ENCODE measurements at regions not wholly inside any gene's neighbourhood (a gene's known extent, or its start where the extent isn't known, plus 50 kb on each side); places are given as distances from the start of the nearest gene placed in this dataset.

GRCh38 chr16:79436885-79437284 is 163.7 kb downstream of the MAF start:
- Mint-ChIP-seq H3K36me3 (ENCODE audit: unreplicated experiment) (no peaks in the 10 kb centered on the region), H3K4me1 (ENCODE audit: unreplicated experiment) (peaks cover 19% of the 10 kb centered on the region), H3K9me3 (ENCODE audit: unreplicated experiment) (no peaks in the 10 kb centered on the region), H3K27ac (ENCODE audit: unreplicated experiment) (no peak overlapping the region), H3K27me3 (ENCODE audit: unreplicated experiment) (peaks cover 3% of the 10 kb centered on the region), H3K4me3 (ENCODE audit: unreplicated experiment) (no peak overlapping the region)
- peak; percentile 40 for DNase-seq (ENCODE audit: extremely low spot score, unreplicated experiment)
- TF ChIP-seq CTCF (IDR thresholded peaks at IDR 0.05), result no peak

GRCh38 chr16:79434771-79435170 is 165.8 kb downstream of the MAF start:
- no peak for TF ChIP-seq CTCF (IDR thresholded peaks at IDR 0.05)
- peaks cover 19% of the 10 kb centered on the region for H3K4me1 Mint-ChIP-seq (ENCODE audit: unreplicated experiment)
- H3K9me3 Mint-ChIP-seq (ENCODE audit: unreplicated experiment), result no peaks in the 10 kb centered on the region
- H3K27ac Mint-ChIP-seq (ENCODE audit: unreplicated experiment), result no peak overlapping the region
- H3K4me3 Mint-ChIP-seq (ENCODE audit: unreplicated experiment), result no peak overlapping the region
- DNase-seq (ENCODE audit: extremely low spot score, unreplicated experiment), result no peak
- no peaks in the 10 kb centered on the region for H3K36me3 Mint-ChIP-seq (ENCODE audit: unreplicated experiment)
- H3K27me3 Mint-ChIP-seq (ENCODE audit: unreplicated experiment), result no peaks in the 10 kb centered on the region

- no peak overlapping the region for H3K4me3 Mint-ChIP-seq (ENCODE audit: unreplicated experiment)
- H3K27ac Mint-ChIP-seq (ENCODE audit: unreplicated experiment), result no peak overlapping the region
- DNase-seq (ENCODE audit: extremely low spot score, unreplicated experiment), result no peak
- no peaks in the 10 kb centered on the region for H3K27me3 Mint-ChIP-seq (ENCODE audit: unreplicated experiment)
- H3K9me3 Mint-ChIP-seq (ENCODE audit: unreplicated experiment), result no peaks in the 10 kb centered on the region
- no peak for TF ChIP-seq CTCF (IDR thresholded peaks at IDR 0.05)
- no peaks in the 10 kb centered on the region for H3K36me3 Mint-ChIP-seq (ENCODE audit: unreplicated experiment)
- peaks cover 19% of the 10 kb centered on the region for H3K4me1 Mint-ChIP-seq (ENCODE audit: unreplicated experiment)
Observed at GRCh38 chr16:79434092-79434491, 166.4 kb downstream of the MAF start.

- Mint-ChIP-seq H3K27ac (ENCODE audit: unreplicated experiment) (no peak overlapping the region), H3K36me3 (ENCODE audit: unreplicated experiment) (no peaks in the 10 kb centered on the region), H3K4me3 (ENCODE audit: unreplicated experiment) (no peak overlapping the region), H3K4me1 (ENCODE audit: unreplicated experiment) (no peaks in the 10 kb centered on the region), H3K9me3 (ENCODE audit: unreplicated experiment) (no peaks in the 10 kb centered on the region), H3K27me3 (ENCODE audit: unreplicated experiment) (peaks cover 5% of the 10 kb centered on the region)
- no peak for DNase-seq (ENCODE audit: extremely low spot score, unreplicated experiment)
- TF ChIP-seq CTCF (IDR thresholded peaks at IDR 0.05), result no peak
Observed at GRCh38 chr16:79431923-79432322, 168.6 kb downstream of the MAF start.

- H3K9me3 Mint-ChIP-seq (ENCODE audit: unreplicated experiment), result no peaks in the 10 kb centered on the region
- TF ChIP-seq CTCF (IDR thresholded peaks at IDR 0.05), result no peak
- H3K27me3 Mint-ChIP-seq (ENCODE audit: unreplicated experiment), result peaks cover 5% of the 10 kb centered on the region
- H3K4me3 Mint-ChIP-seq (ENCODE audit: unreplicated experiment), result no peak overlapping the region
- H3K27ac Mint-ChIP-seq (ENCODE audit: unreplicated experiment), result no peak overlapping the region
- H3K4me1 Mint-ChIP-seq (ENCODE audit: unreplicated experiment), result no peaks in the 10 kb centered on the region
- no peak for DNase-seq (ENCODE audit: extremely low spot score, unreplicated experiment)
- H3K36me3 Mint-ChIP-seq (ENCODE audit: unreplicated experiment), result no peaks in the 10 kb centered on the region
Observed at GRCh38 chr16:79430191-79430678, 170.3 kb downstream of the MAF start.

All from osteocyte (in vitro differentiated cells).